GM06990 (cell line): ENCODE measurements at regions not wholly inside any gene's neighbourhood (a gene's known extent, or its start where the extent isn't known, plus 50 kb on each side); places are given as distances from the start of the nearest gene placed in this dataset.
A peak's percentile ranks its signal among the peaks of the same experiment; 100 is the strongest.

Experiments
- DNase-seq: peaks from one replicate; pipeline ENCODE4 v3.0.0-alpha.2; 2011; ENCODE audit not compliant: insufficient read length; ENCODE audit errors: extremely low read depth
- H3K27me3 ChIP-seq: replicated peaks from 2 replicates; pipeline ENCODE4 v1.6.0; 2011; ENCODE audit warnings: low read length; ENCODE audit not compliant: control insufficient read depth, insufficient read depth
- H3K36me3 ChIP-seq: 2 replicates; pipeline ENCODE4 v1.5.1; 2011; ENCODE audit warnings: low read length; ENCODE audit not compliant: control insufficient read depth, insufficient read depth
- H3K4me3 ChIP-seq: replicated peaks from 2 replicates; pipeline ENCODE4 v1.5.1; 2011; ENCODE audit warnings: low read depth, mild to moderate bottlenecking, control low read depth, low read length
- TF ChIP-seq, protein P1 (sequence below): IDR thresholded peaks from 2 replicates; pipeline ENCODE4 v1.5.1; 2011; ENCODE audit warnings: low read length, control low read depth, mild to moderate bottlenecking, inconsistent platforms; ENCODE audit not compliant: insufficient read depth, poor library complexity, severe bottlenecking

DNA sequence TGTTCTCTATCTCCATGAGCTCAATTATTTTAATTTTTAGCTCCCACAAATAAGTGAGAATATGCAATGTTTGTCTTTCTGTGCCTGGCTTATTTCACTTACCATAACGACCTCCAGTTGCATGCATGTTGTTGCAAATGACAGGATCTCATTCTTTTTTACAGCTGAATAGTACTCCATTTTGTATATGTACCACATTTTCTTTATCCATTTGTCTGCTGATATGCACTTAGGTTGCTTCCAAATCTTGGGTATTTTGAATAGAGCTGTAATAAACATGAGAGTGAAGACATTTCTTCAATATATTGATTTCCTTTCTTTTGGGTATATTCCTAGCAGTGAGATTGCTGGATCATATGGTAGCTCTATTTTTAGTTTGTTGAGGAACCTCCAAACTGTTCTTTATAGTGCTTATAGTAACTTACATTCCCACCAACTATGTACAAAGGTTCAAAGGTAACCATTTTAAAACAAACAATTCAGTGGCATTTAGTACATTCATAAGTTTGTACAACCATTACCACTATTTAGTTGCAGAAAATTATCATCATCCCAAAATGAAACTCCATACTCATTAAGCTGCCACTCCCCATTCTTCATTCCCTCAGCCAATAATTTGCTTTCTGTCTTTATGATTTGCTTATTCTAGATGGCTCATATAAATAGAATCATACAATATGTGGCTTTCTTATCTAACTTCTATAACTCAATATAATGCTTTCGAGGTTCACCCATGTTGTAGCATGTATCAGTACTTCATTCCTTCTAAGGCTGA is 255.9 kb upstream of the NFIA start:
- H3K36me3 ChIP-seq, result no peaks in the 10 kb centered on the region
- TF ChIP-seq, protein P1, sequence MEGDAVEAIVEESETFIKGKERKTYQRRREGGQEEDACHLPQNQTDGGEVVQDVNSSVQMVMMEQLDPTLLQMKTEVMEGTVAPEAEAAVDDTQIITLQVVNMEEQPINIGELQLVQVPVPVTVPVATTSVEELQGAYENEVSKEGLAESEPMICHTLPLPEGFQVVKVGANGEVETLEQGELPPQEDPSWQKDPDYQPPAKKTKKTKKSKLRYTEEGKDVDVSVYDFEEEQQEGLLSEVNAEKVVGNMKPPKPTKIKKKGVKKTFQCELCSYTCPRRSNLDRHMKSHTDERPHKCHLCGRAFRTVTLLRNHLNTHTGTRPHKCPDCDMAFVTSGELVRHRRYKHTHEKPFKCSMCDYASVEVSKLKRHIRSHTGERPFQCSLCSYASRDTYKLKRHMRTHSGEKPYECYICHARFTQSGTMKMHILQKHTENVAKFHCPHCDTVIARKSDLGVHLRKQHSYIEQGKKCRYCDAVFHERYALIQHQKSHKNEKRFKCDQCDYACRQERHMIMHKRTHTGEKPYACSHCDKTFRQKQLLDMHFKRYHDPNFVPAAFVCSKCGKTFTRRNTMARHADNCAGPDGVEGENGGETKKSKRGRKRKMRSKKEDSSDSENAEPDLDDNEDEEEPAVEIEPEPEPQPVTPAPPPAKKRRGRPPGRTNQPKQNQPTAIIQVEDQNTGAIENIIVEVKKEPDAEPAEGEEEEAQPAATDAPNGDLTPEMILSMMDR, result no peak

DNA sequence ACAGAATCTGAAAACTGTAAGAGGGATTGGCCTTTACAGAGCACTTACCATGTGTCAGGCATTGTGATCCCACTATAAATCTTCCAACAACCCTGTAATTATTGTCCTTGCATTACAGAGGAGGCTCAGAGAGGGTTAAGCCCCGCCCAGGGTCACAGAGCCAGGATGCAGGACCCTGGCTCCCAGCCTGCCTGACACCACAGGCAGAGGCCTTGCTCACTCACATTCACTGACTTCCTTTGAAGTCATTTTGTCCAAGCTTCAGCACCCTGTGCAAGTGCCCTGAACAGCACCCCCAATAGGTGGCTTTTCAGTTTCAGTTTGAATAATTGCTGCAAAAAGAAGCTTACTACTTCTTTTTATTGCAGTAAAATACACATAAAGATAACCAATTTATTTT is 256.8 kb upstream of the NFIA start:
- no peaks in the 10 kb centered on the region for H3K36me3 ChIP-seq
- DNase-seq, result peak; percentile 0
- TF ChIP-seq, protein P1, result no peak
- H3K27me3 ChIP-seq, result no peaks in the 10 kb centered on the region
- H3K4me3 ChIP-seq, result no peak overlapping the region

More for the DNA sequence above, 255.9 kb upstream of the NFIA start:
- DNase-seq, result no peak
- Histone ChIP-seq H3K27me3 (no peaks in the 10 kb centered on the region), H3K4me3 (no peak overlapping the region)

DNA sequence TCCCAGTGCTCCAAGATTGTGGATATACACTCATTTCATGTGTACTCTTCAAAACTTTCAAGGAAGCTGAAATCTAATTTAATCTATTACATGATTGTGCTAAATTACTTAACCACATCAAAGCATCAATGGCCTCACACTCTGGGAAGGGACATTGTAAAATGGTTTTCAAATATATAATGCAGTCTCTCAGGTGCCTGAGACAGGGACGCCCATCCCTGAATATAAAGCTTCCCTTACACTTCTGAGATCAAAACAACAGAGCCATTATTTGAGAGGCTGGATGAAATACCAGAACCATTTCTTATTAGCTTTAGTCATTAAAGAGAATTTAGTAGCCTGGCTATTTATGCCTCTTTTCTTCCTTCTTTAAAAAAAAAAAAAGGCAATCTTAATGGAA is 259.2 kb upstream of the NFIA start:
- TF ChIP-seq, protein P1, result no peak
- Histone ChIP-seq H3K36me3 (no peaks in the 10 kb centered on the region), H3K4me3 (no peak overlapping the region), H3K27me3 (no peaks in the 10 kb centered on the region)
- no peak for DNase-seq

DNA sequence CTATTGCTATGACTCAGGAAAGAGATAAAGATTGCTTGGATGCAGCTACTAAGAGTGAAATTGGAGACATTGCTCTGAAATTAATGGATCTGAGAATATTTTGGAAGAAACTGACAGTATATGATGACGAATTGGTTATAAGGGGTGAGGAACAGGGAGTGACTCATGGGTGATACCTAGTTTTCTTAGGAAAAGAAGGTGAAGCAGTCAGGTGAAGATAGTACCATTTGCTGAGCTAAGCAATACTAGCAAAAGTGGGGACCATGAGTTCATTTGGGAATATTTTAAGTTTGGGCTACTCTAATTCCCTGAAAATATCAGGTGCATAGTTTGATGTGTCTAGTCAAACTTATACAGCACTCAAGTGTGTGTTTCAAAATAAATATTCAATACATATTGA is 260.1 kb upstream of the NFIA start:
- Histone ChIP-seq H3K27me3 (no peaks in the 10 kb centered on the region), H3K4me3 (no peak overlapping the region), H3K36me3 (no peaks in the 10 kb centered on the region)
- TF ChIP-seq, protein P1, result no peak
- DNase-seq, result no peak

DNA sequence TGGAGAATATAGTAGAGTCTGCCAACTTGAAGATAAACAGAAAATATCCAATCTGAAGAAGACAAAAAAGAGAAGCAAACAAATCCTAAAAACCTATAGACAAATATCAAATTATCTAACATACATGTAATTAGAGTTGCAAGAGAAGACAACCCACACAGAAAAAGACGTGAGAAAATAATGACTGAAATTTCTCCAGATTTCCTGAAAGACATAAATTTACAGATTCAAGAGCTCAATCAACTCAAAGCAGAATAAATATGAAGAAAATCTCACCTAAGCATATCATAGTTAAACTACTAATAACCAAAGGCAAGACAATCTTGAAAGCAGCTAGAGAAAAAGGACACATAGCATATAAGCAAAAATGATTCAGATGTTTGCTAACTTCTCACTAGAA is 261.2 kb upstream of the NFIA start:
- no peak overlapping the region for H3K4me3 ChIP-seq
- no peak for DNase-seq
- no peaks in the 10 kb centered on the region for H3K36me3 ChIP-seq
- TF ChIP-seq, protein P1, result no peak
- H3K27me3 ChIP-seq, result no peaks in the 10 kb centered on the region
